ENCODE measurements at regions not wholly inside any gene's neighbourhood (a gene's known extent, or its start where the extent isn't known, plus 50 kb on each side); places are given as distances from the start of the nearest gene placed in this dataset.

- no peak for TF ChIP-seq CTCF (IDR thresholded peaks at IDR 0.05; ENCODE audit: poor library complexity, severe bottlenecking)
- TF ChIP-seq, protein P1, sequence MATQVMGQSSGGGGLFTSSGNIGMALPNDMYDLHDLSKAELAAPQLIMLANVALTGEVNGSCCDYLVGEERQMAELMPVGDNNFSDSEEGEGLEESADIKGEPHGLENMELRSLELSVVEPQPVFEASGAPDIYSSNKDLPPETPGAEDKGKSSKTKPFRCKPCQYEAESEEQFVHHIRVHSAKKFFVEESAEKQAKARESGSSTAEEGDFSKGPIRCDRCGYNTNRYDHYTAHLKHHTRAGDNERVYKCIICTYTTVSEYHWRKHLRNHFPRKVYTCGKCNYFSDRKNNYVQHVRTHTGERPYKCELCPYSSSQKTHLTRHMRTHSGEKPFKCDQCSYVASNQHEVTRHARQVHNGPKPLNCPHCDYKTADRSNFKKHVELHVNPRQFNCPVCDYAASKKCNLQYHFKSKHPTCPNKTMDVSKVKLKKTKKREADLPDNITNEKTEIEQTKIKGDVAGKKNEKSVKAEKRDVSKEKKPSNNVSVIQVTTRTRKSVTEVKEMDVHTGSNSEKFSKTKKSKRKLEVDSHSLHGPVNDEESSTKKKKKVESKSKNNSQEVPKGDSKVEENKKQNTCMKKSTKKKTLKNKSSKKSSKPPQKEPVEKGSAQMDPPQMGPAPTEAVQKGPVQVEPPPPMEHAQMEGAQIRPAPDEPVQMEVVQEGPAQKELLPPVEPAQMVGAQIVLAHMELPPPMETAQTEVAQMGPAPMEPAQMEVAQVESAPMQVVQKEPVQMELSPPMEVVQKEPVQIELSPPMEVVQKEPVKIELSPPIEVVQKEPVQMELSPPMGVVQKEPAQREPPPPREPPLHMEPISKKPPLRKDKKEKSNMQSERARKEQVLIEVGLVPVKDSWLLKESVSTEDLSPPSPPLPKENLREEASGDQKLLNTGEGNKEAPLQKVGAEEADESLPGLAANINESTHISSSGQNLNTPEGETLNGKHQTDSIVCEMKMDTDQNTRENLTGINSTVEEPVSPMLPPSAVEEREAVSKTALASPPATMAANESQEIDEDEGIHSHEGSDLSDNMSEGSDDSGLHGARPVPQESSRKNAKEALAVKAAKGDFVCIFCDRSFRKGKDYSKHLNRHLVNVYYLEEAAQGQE (IDR thresholded peaks at IDR 0.05; ENCODE audit: borderline replicate concordance), result no peak
Observed at GRCh38 chr6:153623496-153623895, 415.5 kb upstream of the OPRM1 start.

All from neural cell (in vitro differentiated cells).